Endothelial cell of umbilical vein (primary cell): ENCODE measurements at regions not wholly inside any gene's neighbourhood (a gene's known extent, or its start where the extent isn't known, plus 50 kb on each side); places are given as distances from the start of the nearest gene placed in this dataset.

Experiments
- BruUV-seq: library from RNA; stranded (reverse); fragments of 400-500 nt; replicated peaks from 2 replicates; lab custom pipeline; 2021; lab: Mats Ljungman, UMichigan
- CTCF ChIA-PET: fragments of 300-600, 350-600 bp; sonication (Branson Sonifier 250); formaldehyde crosslinking; loops from one replicate; lab custom pipeline; 2021; ENCODE audit warnings: antibody characterized with exemption, inconsistent platforms; lab: Charles Lee
- POLR2A ChIA-PET: fragments of 300-600, 350-600 bp; sonication (Branson Sonifier 250); formaldehyde crosslinking; loops from one replicate; lab custom pipeline; 2021; ENCODE audit warnings: antibody characterized with exemption, inconsistent platforms; lab: Charles Lee
- DNase-seq: peaks from one replicate; pipeline ENCODE4 v3.0.0-alpha.2; 2011; ENCODE audit warnings: low read depth, low spot score
- FAIRE-seq: peaks from 2 replicates; lab custom pipeline; 2011; peaks lifted over from hg19 to GRCh38; lab: Jason Lieb, UNC
- H2AFZ ChIP-seq: 2 replicates; pipeline ENCODE4 v1.6.0; 2012; ENCODE audit warnings: low read depth, low read length, control low read depth, inconsistent platforms
- H3K27ac ChIP-seq: 2 replicates; pipeline ENCODE4 v1.5.1; 2011; ENCODE audit warnings: low read depth, mild to moderate bottlenecking, control low read depth, low read length, moderate library complexity; ENCODE audit not compliant: insufficient read depth
- H3K27me3 ChIP-seq, 2 experiments: 2 replicates each; pipeline versions ENCODE4 v1.6.0 to v1.6.1; 2011; ENCODE audit warnings: low read length in 2 of 2, mixed read lengths in 1 of 2; ENCODE audit not compliant: control insufficient read depth in 2 of 2, insufficient read depth in 2 of 2
- H3K36me3 ChIP-seq, 2 experiments: 2 replicates in 1 of 2; 3 replicates in 1 of 2; pipeline ENCODE4 v1.5.1; 2011; ENCODE audit warnings: low read length in 2 of 2, mild to moderate bottlenecking in 1 of 2, moderate library complexity in 1 of 2; ENCODE audit not compliant: control insufficient read depth in 2 of 2, insufficient read depth in 2 of 2; ENCODE audit errors: extremely low read depth in 1 of 2
- H3K4me1 ChIP-seq: 3 replicates; pipeline ENCODE4 v1.5.1; 2011; ENCODE audit warnings: mild to moderate bottlenecking, low read length; ENCODE audit not compliant: control insufficient read depth, insufficient read depth; ENCODE audit errors: extremely low read depth
- H3K4me2 ChIP-seq: 2 replicates; pipeline ENCODE4 v1.6.1; 2011; ENCODE audit warnings: low read length, control low read depth, mixed read lengths; ENCODE audit not compliant: insufficient read depth
- H3K4me3 ChIP-seq, 3 experiments: fragments of 200-600 bp in 1 of 3; sonication (generic), shearing (Covaris generic) in 1 of 3; replicated peaks in 1 of 3; 2 replicates each; pipeline ENCODE4 v1.5.1; 2011 to 2016; ENCODE audit warnings: control low read depth in 3 of 3, low read length in 3 of 3, mild to moderate bottlenecking in 2 of 3, inconsistent platforms in 1 of 3, low read depth in 1 of 3, moderate library complexity in 1 of 3; ENCODE audit not compliant: insufficient read depth in 1 of 3
- H3K79me2 ChIP-seq: 2 replicates; pipeline ENCODE4 v1.6.0; 2012; ENCODE audit warnings: low read length, inconsistent platforms; ENCODE audit not compliant: control insufficient read depth, insufficient read depth
- H3K9ac ChIP-seq: replicated peaks from 2 replicates; pipeline ENCODE3; 2011; ENCODE audit warnings: low read length, control low read depth; ENCODE audit not compliant: insufficient read depth; ENCODE audit errors: extremely low read depth
- H3K9me1 ChIP-seq: replicated peaks from 3 replicates; pipeline ENCODE4 v1.6.0; 2011; ENCODE audit warnings: mild to moderate bottlenecking, low read length; ENCODE audit not compliant: control insufficient read depth, insufficient read depth; ENCODE audit errors: extremely low read depth
- H3K9me3 ChIP-seq: replicated peaks from 2 replicates; pipeline ENCODE4 v1.5.1; 2012; ENCODE audit warnings: low read length, inconsistent platforms; ENCODE audit not compliant: control insufficient read depth, insufficient read depth
- H4K20me1 ChIP-seq: replicated peaks from 2 replicates; pipeline ENCODE3; 2011; ENCODE audit warnings: mild to moderate bottlenecking, low read length; ENCODE audit not compliant: control insufficient read depth, insufficient read depth; ENCODE audit errors: extremely low read depth
- CTCF ChIP-seq, 2 donors: IDR thresholded peaks; 1 replicate in 1 of 2; 2 replicates in 1 of 2; pipeline ENCODE4 v1.5.1; 2011; ENCODE audit warnings: low read length in 2 of 2, mild to moderate bottlenecking in 2 of 2, moderate library complexity in 2 of 2, control low read depth in 1 of 2, inconsistent platforms in 1 of 2, low read depth in 1 of 2; ENCODE audit not compliant: insufficient read depth in 1 of 2; ENCODE audit errors: extremely low read depth in 1 of 2
- EZH2 ChIP-seq: IDR thresholded peaks from 2 replicates; pipeline ENCODE4 v1.6.1; 2012; ENCODE audit warnings: borderline replicate concordance, low read depth, mild to moderate bottlenecking, moderate library complexity, low read length, inconsistent platforms; ENCODE audit not compliant: severe bottlenecking
- FOS ChIP-seq: IDR thresholded peaks from 2 replicates; pipeline ENCODE4 v1.6.1; 2011; ENCODE audit warnings: mild to moderate bottlenecking, low read length, moderate library complexity, borderline replicate concordance; ENCODE audit not compliant: insufficient read depth
- GATA2 ChIP-seq: IDR thresholded peaks from 2 replicates; pipeline ENCODE4 v1.7.0; 2011; ENCODE audit warnings: low read depth, mild to moderate bottlenecking, moderate library complexity, mixed read lengths, low read length; ENCODE audit not compliant: insufficient read length, insufficient read depth
- JUN ChIP-seq: IDR thresholded peaks from 2 replicates; pipeline ENCODE4 v1.6.1; 2011; ENCODE audit warnings: borderline replicate concordance, low read depth; ENCODE audit not compliant: insufficient read length, insufficient read depth
- MYC ChIP-seq: IDR thresholded peaks from one replicate; pipeline ENCODE4 v1.6.1; 2011; ENCODE audit warnings: mild to moderate bottlenecking, low read depth, low read length
- POLR2A ChIP-seq: IDR thresholded peaks from 2 replicates; pipeline ENCODE4 v1.6.1; 2012; ENCODE audit warnings: low read depth, mild to moderate bottlenecking, control low read depth, low read length
- POLR2AphosphoS5 ChIP-seq: IDR thresholded peaks from 2 replicates; pipeline ENCODE4 v1.6.1; 2012; ENCODE audit warnings: low read depth, mild to moderate bottlenecking, control low read depth, low read length, moderate library complexity; ENCODE audit not compliant: insufficient read depth
- dilution Hi-C: fragments of 300-500 bp; cut with MboI; formaldehyde crosslinking; loops from one replicate; pipeline ENCODE4 v1.15.0; 2019; ENCODE audit warnings: low sequenced_read_pairs; ENCODE audit not compliant: extremely low pct_ligation_motif_present
- intact Hi-C: fragments of 100-400 bp; cut with micrococcal nuclease; formaldehyde crosslinking; loops from one replicate; pipeline ENCODE4 v1.10.0; 2022
- TF ChIP-seq, protein P1 (sequence below): IDR thresholded peaks from 2 replicates; pipeline ENCODE4 v1.6.1; 2011; ENCODE audit not compliant: insufficient read depth, insufficient read length

- no TSS peak for BruUV-seq
- Histone ChIP-seq H3K4me3 (no peak overlapping the region), H4K20me1 (no peaks in the 10 kb centered on the region), H3K36me3 (no peaks in the 10 kb centered on the region), H3K4me1 (no peaks in the 10 kb centered on the region), H3K9me1 (no peaks in the 10 kb centered on the region), H3K4me2 (no peak overlapping the region), H3K9ac (no peak overlapping the region), H2AFZ (no peak overlapping the region), H3K79me2 (no peaks in the 10 kb centered on the region), H3K27ac (no peak overlapping the region), H3K9me3 (no peaks in the 10 kb centered on the region), H3K27me3 (no peaks in the 10 kb centered on the region)
- ChIA-PET CTCF (no interaction called here), POLR2A (no interaction called here)
- TF ChIP-seq POLR2A (no peak), JUN (no peak), MYC (no peak), FOS (no peak), EZH2 (no peak), GATA2 (no peak), CTCF (IDR thresholded peaks at IDR 0.05; ENCODE audit: extremely low read depth in 1 of 2, insufficient read depth in 1 of 2, low read depth in 1 of 2, low read length in 2 of 2) (no peak), POLR2AphosphoS5 (no peak)
- TF ChIP-seq, protein P1, sequence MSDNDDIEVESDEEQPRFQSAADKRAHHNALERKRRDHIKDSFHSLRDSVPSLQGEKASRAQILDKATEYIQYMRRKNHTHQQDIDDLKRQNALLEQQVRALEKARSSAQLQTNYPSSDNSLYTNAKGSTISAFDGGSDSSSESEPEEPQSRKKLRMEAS: no peak
- DNase-seq (no peak), FAIRE-seq (no peak)
- dilution Hi-C loops: no loop called here
- intact Hi-C loops: no loop called here
Measured at GRCh38 chr9:115207003-115207836, 89.3 kb upstream of the TNC start.
